ENCODE measurements at regions not wholly inside any gene's neighbourhood (a gene's known extent, or its start where the extent isn't known, plus 50 kb on each side); places are given as distances from the start of the nearest gene placed in this dataset.

DNA sequence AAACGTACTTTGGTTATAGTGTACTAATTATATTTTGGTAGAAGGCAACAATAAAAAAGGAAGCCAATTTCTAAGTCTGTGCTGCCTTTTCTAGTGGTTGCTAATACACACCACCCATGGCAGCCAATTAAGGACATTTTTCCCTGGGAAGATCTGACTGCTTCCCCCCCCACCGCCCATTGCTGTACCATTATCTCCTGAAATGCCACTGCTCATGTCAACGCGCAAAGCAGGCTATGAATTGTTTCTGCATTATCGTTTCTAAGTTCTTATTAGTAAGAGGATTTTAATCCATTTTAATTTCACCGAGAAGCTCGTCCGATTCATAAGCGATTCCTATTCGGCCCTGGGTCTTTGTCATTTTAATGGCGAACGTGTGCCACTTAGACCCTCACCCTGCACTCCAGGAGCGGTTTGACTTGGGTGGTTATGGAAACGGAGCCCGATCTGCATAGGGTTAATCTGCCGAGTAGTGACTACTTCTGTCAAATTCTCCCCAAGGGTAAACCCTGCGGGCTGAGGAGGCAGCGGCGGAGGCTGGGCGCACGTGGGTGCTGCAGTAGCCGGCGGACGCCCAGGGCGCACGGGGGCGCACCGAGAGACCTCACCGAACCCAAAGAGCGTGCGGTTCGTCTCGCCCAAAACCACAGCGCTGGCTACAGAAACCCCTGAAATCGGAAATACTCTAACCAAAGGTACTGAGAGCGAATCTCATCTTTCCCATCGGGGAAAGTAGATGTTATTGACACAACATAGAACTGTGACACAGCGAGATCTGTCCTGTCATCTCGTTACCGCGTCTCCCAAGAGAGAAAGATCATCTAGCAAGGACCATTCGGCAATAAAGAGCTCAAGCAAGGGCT, 55.8 kb upstream of the SHC3 start:
- Histone ChIP-seq H3K4me3 (peak overlapping the region; percentile 26 to 40 (median 32)), H3K4me1 (replicated peaks in 1 of 2) (peaks cover 0 to 3% of the 10 kb centered on the region in 2 donors), H3K27ac (no peak overlapping the region)
- ATAC-seq (replicated peaks in 6 of 8), result peak in 7 of 8 experiments; percentile 76 to 99 (median 98)
- in situ Hi-C loops (cut with MboI; ENCODE audit: low pct_unique_long_range_greater_than_20kb in 2 of 9, low sequenced_read_pairs in 9 of 9, unreplicated experiment in 9 of 9), result no loop called here
- WGBS, 10 experiments, result 0 to 72% (median 14%) methylated on average over 1 to 33 of the region's 42 CpGs

DNA sequence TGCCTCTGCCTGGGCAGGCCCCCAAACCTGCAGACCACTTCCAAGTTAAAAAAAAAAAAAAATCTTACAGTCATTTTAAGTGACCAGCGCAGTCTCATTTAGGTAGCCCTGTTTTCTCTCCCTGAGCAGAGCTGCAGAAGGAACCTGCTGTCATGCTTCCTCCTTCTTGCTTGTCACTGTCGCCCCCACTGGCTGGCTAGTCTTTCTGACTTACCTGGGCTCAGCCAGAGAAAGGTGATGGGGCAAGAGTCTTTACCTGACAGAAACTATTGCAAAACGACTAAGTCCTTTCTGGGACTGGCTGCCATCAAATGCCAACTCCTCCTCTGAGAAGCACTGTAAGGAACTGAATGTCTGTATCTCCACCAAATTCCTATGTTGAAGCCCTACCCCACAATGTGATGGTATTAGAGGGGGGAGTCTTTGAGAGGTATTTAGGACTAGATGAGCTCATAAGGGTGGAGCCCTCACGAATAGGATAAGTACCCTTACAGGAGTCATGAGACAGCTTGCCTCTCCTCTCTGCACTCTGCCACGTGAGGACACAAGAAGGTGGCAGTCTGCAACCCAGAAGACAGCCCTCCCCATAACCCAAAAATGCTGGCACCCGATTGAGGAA, 58.4 kb upstream of the SHC3 start:
- WGBS, 10 experiments, result 20 to 76% (median 50%) methylated on average over 1 to 3 of the region's 6 CpGs; no CpG with 5 or more reads in 1 of the 10 experiments
- ATAC-seq (replicated peaks in 6 of 8), result peak in 1 of 8 experiments; percentile 39
- peaks cover 0 to 3% of the 10 kb centered on the region in 2 donors for H3K4me1 ChIP-seq (replicated peaks in 1 of 2)
- in situ Hi-C loops (cut with MboI; ENCODE audit: low pct_unique_long_range_greater_than_20kb in 2 of 9, low sequenced_read_pairs in 9 of 9, unreplicated experiment in 9 of 9), result no loop called here
- H3K27ac ChIP-seq, result no peak overlapping the region
- no peak overlapping the region for H3K4me3 ChIP-seq

DNA sequence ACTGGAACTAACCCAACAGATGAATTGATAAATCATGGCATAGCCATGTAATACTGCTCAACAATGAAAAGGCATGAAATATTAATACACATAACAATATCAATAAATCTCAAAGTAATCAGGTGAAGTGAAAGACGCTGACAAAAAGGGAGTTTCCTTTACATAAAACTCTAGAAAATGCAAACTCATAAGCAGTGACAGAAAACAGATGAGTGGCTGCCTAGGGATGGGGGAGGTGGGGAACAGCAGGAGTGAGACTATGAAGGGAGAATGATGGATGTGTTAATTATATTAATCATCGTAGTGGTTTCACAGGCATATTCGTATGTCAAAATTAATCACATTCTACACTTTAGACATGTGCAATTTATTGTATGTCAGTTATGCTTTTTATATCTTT, 59.8 kb upstream of the SHC3 start:
- WGBS, 10 experiments, result 12 to 100% (median 60%) methylated on average over 1 to 3 of the region's 3 CpGs; no CpG with 5 or more reads in 1 of the 10 experiments
- Histone ChIP-seq H3K4me1 (replicated peaks in 1 of 2) (peaks cover 0 to 3% of the 10 kb centered on the region in 2 donors), H3K27ac (no peak overlapping the region), H3K4me3 (no peak overlapping the region)
- ATAC-seq (replicated peaks in 6 of 8), result peak in 4 of 8 experiments; percentile 16 to 65 (median 50)
- in situ Hi-C loops (cut with MboI; ENCODE audit: low pct_unique_long_range_greater_than_20kb in 2 of 9, low sequenced_read_pairs in 9 of 9, unreplicated experiment in 9 of 9), result no loop called here

DNA sequence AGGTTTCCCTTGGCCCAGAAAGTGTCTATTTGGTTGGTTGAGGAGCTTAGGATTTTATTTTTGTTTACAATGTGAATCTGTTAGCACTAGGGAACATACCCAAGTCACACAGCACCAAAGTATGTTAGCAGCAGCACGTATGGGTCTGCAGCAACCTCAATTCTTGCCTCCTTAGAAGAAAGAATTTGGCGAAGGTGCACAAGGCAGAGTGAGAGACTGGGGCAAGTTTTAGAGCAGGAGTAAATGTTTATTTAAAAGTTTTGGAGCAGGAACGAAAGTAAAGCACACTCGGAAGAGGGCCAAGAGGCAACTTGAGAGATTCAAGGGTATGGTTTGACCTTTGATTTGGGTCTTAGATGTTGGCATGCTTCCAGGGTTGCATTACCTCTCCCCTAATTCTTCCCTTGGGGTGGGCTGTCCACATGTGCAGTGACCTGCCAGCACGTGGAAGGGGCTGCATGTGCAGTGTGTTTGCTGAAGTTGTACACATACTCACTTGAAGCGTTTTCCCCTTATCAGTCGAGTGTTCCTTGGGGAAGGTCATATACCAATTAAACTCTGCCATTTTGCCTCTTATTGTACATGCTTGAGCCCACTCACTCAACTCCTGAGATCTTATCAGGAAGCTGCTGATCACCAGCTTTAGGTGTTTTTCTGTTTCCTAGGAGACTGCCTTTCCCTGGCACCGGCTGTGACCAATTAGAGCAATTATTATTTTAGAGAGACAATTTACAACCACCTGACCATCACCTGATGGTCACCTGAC, 64.9 kb upstream of the SHC3 start:
- no peak for ATAC-seq (replicated peaks in 6 of 8)
- WGBS, 10 experiments, result 56 to 100% (median 90%) methylated on average over 1 to 8 of the region's 8 CpGs
- in situ Hi-C loops (cut with MboI; ENCODE audit: low pct_unique_long_range_greater_than_20kb in 2 of 9, low sequenced_read_pairs in 9 of 9, unreplicated experiment in 9 of 9), result no loop called here
- peaks cover 7 to 15% of the 10 kb centered on the region in 2 donors for H3K4me1 ChIP-seq (replicated peaks in 1 of 2)
- no peak overlapping the region for H3K27ac ChIP-seq
- no peak overlapping the region for H3K4me3 ChIP-seq

DNA sequence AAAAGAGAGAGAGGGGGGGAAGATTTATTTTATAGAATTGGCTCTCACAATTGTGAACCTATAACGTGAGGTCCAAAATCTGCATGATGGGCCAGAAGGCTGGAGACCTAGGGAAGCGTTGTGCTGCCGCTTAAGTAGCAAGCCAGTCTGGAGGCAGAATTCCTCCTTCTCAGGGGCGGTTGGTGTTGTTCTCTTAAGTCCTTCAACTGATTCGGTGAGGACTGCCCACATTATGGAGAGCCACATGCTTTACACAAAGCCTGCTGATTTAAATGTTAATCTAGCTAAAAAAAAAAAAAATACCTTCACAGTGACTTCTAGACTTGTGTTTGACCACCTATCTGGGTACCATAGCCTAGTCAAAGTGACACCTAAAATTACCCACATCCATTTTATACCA, 64.2 kb upstream of the CKS2 start:
- 20 to 100% (median 73%) methylated on average over 1 to 4 of the region's 5 CpGs; no CpG with 5 or more reads in 4 of the 10 experiments for WGBS, 10 experiments
- H3K4me1 ChIP-seq (replicated peaks in 1 of 2), result peaks cover 7 to 15% of the 10 kb centered on the region in 2 donors
- in situ Hi-C loops (cut with MboI; ENCODE audit: low pct_unique_long_range_greater_than_20kb in 2 of 9, low sequenced_read_pairs in 9 of 9, unreplicated experiment in 9 of 9), result no loop called here
- no peak overlapping the region for H3K27ac ChIP-seq
- no peak overlapping the region for H3K4me3 ChIP-seq
- no peak for ATAC-seq (replicated peaks in 6 of 8)

DNA sequence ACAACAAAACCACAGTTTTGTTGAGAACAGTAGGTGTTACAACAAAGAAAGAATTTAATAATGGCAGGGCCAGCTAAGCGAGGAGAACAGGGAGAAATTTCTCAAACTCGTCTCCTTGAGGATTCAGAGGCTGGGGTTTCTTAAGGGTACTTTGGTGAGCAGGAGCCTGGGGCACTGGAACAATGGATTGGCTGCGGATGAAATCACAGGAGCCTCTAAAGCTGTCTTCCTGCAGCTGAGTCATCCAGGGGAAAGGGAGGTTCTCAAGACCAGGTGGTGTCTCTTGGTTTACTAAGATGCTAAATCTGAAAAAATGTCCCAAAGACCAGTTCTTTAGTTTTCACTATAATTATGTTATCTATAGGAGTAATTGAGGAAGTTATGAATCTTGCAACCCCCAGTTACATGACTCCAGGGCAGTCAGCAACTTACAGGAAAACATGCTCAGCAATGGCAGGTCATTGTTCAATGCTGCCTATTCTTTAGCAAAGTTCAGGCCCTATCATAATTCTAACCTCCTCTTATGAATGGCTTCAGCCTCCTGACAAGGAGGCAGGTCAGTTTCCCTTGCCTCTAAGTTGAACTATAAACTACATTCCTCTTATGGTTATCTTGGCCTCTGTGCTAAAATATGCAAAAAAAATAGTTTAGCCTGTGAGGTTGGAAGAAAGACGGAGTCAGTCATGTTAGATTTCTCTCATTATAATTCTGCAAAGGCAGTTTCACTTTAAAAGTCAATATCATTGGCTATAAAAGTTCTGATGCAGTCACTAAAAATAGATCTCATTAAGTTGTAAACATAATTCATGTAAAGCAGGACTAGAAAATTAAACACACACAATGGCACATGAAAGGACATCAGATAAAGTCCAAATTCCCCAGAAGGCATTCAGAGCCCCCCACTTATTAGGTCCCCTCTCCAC, 63.3 kb upstream of the CKS2 start:
- Histone ChIP-seq H3K4me1 (replicated peaks in 1 of 2) (peaks cover 7 to 15% of the 10 kb centered on the region in 2 donors), H3K27ac (no peak overlapping the region), H3K4me3 (no peak overlapping the region)
- peak; percentile 29 to 76 (median 60) for ATAC-seq (replicated peaks in 6 of 8)
- 45 to 100% (median 73%) methylated on average over 1 to 4 of the region's 4 CpGs; no CpG with 5 or more reads in 1 of the 10 experiments for WGBS, 10 experiments
- in situ Hi-C loops (cut with MboI; ENCODE audit: low pct_unique_long_range_greater_than_20kb in 2 of 9, low sequenced_read_pairs in 9 of 9, unreplicated experiment in 9 of 9), result no loop called here

DNA sequence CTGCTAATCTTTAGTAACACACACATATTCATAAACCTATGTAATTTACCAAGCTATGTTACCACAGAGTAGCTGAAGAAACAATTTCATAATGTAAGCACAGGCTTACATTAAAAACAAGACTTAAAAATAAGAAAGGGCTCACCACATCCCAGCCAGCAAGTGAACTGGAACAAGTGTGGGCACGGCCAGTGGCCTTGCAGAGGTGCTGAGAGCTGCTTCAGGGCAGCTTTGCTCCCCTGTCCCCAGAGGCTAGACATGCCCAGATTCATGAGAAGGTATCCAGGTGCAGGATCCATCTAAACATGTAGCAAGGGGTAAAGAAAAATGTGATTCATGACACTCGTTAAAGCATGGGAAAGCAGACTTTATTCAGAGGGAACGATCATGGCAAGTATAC, 62.0 kb upstream of the CKS2 start:
- H3K4me1 ChIP-seq (replicated peaks in 1 of 2), result peaks cover 7 to 15% of the 10 kb centered on the region in 2 donors
- H3K4me3 ChIP-seq, result no peak overlapping the region
- H3K27ac ChIP-seq, result no peak overlapping the region
- 60 to 100% (median 82%) methylated on average over 1 to 3 of the region's 3 CpGs; no CpG with 5 or more reads in 2 of the 10 experiments for WGBS, 10 experiments
- ATAC-seq (replicated peaks in 6 of 8), result no peak
- in situ Hi-C loops (cut with MboI; ENCODE audit: low pct_unique_long_range_greater_than_20kb in 2 of 9, low sequenced_read_pairs in 9 of 9, unreplicated experiment in 9 of 9), result no loop called here

DNA sequence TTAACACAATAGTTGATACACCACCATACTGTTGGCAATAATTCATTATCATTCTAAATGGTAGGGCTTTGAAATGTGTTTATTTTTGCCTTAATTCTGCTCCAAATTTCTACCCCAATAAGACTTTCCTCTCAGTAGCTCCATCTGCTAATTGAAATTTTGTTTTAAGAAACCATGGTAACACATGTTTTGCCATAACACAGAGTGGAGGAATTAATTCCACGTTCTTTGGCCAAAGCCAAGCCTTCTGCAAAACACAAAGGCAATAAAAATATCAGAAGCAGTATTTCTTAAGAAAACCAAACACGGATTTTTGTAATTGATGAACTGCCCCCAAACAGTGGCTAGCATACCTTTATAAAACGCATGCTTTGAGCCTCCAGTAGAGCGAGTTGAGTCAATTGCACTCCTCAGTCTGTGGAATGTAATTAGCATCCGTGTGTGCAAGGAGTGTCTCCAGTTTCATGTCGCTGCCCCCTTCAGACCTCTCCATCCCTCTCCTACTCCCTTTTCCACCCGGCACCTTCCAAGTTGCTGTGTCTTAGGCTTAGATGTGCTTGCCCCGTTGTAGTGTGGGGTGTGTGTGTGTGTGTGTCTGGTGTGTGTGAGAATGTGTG, 58.2 kb upstream of the CKS2 start:
- in situ Hi-C loops (cut with MboI; ENCODE audit: low pct_unique_long_range_greater_than_20kb in 2 of 9, low sequenced_read_pairs in 9 of 9, unreplicated experiment in 9 of 9), result no loop called here
- WGBS, 10 experiments, result 0 to 100% (median 40%) methylated on average over 1 to 6 of the region's 8 CpGs; no CpG with 5 or more reads in 2 of the 10 experiments

DNA sequence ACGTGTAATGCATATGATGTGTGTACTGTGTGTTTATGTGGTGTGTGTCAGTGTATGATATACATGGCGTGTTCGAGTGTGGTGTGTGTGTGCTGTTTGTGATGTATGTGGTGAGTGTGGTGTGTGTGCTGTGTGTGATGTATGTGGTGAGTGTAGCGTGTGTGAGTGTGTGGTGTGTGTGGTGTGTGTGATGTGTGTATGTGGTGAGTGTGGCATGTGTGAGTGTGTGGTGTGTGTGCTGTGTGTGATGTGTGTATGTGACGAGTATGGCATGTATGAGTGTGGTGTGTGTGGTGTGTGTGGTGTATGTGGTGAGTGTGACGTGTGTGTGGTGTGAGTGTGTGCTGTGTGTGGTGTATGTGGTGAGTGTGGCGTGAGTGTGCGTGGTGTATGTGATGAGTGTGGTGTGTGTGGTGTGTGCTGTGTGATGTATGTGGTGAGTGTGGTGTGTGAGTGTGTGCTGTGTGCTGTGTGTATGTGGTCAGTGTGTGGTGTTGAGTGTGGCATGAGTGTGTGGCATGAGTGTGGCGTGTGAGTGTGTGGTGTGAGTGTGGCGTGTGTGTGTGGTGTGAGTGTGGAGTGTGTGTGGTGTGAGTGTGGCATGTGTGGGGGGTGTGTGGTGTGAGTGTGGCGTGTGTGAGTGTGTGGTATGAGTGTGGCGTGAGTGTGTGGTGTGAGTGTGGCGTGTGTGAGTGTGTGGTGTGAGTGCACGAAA, 56.8 kb upstream of the CKS2 start:
- WGBS, 10 experiments, result 61 to 100% (median 91%) methylated on average over 1 to 7 of the region's 14 CpGs
- Histone ChIP-seq H3K27ac (no peak overlapping the region), H3K4me1 (replicated peaks in 1 of 2) (no peaks in the 10 kb centered on the region), H3K4me3 (no peak overlapping the region)
- ATAC-seq (replicated peaks in 6 of 8), result no peak
- in situ Hi-C loops (cut with MboI; ENCODE audit: low pct_unique_long_range_greater_than_20kb in 2 of 9, low sequenced_read_pairs in 9 of 9, unreplicated experiment in 9 of 9), result no loop called here

More for the DNA sequence above, 58.2 kb upstream of the CKS2 start:
- H3K4me3 ChIP-seq, result no peak overlapping the region
- peak in 2 of 8 experiments; percentile 71 to 81 for ATAC-seq (replicated peaks in 6 of 8)
- H3K27ac ChIP-seq, result no peak overlapping the region
- peaks cover 2 to 3% of the 10 kb centered on the region in 2 donors for H3K4me1 ChIP-seq (replicated peaks in 1 of 2)

DNA sequence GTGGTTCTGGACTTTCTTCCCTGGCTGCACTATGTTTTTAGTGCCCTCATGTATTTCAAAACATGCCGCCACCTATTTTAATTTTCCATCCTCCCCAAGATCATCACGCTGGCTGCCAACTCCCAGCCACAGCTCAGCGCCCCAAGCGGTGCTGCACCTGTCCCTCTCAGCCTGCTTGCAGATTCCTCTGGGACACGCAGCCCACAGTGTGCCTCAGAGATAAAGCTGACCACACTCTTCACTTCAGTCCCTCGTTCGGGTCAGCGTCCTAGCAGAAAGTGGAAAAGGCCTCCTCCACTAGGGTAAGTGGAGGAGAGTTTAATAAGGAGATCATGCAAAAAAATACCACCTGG, 56.2 kb upstream of the CKS2 start:
- H3K4me3 ChIP-seq, result no peak overlapping the region
- H3K27ac ChIP-seq, result no peak overlapping the region
- 70 to 100% (median 90%) methylated on average over 1 to 7 of the region's 8 CpGs; no CpG with 5 or more reads in 1 of the 10 experiments for WGBS, 10 experiments
- ATAC-seq (replicated peaks in 6 of 8), result peak in 1 of 8 experiments; percentile 37
- H3K4me1 ChIP-seq (replicated peaks in 1 of 2), result no peaks in the 10 kb centered on the region
- in situ Hi-C loops (cut with MboI; ENCODE audit: low pct_unique_long_range_greater_than_20kb in 2 of 9, low sequenced_read_pairs in 9 of 9, unreplicated experiment in 9 of 9), result no loop called here

DNA sequence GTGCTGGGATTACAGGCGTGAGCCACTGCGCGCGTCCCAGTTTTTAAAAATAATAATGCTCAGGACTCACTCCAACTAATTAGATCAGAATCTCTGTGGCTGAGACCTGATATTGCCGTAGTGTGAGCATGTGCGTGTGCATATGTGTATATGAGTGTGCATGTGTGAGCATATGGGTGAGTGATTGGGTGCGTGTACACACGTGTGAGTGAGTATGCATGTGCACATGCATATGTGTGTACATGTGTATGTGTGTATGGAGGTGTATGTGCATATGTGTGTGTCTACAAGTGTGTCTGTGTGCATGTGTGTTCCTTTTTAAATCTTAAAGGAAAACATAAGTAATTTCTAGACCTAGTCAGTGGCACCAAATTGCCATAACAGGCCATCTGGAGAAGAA, 54.8 kb upstream of the CKS2 start:
- H3K4me1 ChIP-seq (replicated peaks in 1 of 2), result no peaks in the 10 kb centered on the region
- no peak overlapping the region for H3K27ac ChIP-seq
- no peak for ATAC-seq (replicated peaks in 6 of 8)
- 96 to 100% (median 100%) methylated on average over 2 to 4 of the region's 8 CpGs; no CpG with 5 or more reads in 6 of the 10 experiments for WGBS, 10 experiments
- no peak overlapping the region for H3K4me3 ChIP-seq
- in situ Hi-C loops (cut with MboI; ENCODE audit: low pct_unique_long_range_greater_than_20kb in 2 of 9, low sequenced_read_pairs in 9 of 9, unreplicated experiment in 9 of 9), result no loop called here
